ENCODE measurements at regions not wholly inside any gene's neighbourhood (a gene's known extent, or its start where the extent isn't known, plus 50 kb on each side); places are given as distances from the start of the nearest gene placed in this dataset.
"Not testable (repeated sequence)": the region's sequence is repeated elsewhere in the genome, so short reads cannot be mapped to it uniquely, and the experiment has no call there.

DNA sequence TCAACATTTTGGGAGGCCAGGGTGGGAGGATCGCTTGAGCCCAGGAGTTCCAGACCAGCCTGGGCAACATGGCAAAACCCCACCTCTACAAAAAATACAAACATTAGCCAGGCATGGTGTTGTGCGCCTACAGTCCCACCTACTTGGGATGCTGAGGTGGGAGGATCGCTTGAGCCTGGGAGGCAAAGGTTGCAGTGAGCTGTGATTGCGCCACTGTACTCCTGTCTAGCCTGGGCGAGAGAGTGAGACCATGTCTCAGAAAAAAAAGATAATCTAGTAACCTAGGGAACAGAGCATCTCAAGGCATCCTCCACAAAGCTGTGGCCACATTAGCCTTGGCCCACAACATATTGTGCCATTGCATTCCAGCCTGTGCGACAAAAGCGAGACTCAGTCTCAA, 57.1 kb upstream of the LYRM9 start:
- TF ChIP-seq, protein P1, sequence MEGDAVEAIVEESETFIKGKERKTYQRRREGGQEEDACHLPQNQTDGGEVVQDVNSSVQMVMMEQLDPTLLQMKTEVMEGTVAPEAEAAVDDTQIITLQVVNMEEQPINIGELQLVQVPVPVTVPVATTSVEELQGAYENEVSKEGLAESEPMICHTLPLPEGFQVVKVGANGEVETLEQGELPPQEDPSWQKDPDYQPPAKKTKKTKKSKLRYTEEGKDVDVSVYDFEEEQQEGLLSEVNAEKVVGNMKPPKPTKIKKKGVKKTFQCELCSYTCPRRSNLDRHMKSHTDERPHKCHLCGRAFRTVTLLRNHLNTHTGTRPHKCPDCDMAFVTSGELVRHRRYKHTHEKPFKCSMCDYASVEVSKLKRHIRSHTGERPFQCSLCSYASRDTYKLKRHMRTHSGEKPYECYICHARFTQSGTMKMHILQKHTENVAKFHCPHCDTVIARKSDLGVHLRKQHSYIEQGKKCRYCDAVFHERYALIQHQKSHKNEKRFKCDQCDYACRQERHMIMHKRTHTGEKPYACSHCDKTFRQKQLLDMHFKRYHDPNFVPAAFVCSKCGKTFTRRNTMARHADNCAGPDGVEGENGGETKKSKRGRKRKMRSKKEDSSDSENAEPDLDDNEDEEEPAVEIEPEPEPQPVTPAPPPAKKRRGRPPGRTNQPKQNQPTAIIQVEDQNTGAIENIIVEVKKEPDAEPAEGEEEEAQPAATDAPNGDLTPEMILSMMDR (IDR thresholded peaks at IDR 0.05), result not testable (repeated sequence)
- not testable (repeated sequence) for TF ChIP-seq POLR2A (IDR thresholded peaks at IDR 0.05)
